ENCODE measurements at regions not wholly inside any gene's neighbourhood (a gene's known extent, or its start where the extent isn't known, plus 50 kb on each side); places are given as distances from the start of the nearest gene placed in this dataset.
A peak's percentile ranks its signal among the peaks of the same experiment; 100 is the strongest.

DNA sequence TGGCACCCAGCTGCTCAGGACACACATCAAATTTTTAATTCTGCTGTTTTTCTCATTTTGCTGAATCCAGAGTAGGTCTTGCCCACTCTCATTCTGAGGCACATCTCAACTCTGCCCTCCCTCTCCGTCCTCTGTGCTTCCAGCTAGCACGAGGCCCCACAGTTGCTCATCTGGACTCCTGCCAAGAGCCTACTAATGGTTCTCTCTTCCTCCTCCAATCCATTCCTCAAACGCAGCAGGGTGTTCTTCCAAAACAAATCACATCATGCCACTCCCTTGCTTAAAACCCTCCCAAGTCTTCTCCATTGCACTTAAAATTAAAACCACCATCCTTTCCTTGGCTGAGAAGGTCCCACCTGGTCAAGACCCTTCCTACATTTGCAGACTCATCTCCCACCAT lies 49.8 kb upstream of the SCAF4 start:
- TF ChIP-seq, protein P1, sequence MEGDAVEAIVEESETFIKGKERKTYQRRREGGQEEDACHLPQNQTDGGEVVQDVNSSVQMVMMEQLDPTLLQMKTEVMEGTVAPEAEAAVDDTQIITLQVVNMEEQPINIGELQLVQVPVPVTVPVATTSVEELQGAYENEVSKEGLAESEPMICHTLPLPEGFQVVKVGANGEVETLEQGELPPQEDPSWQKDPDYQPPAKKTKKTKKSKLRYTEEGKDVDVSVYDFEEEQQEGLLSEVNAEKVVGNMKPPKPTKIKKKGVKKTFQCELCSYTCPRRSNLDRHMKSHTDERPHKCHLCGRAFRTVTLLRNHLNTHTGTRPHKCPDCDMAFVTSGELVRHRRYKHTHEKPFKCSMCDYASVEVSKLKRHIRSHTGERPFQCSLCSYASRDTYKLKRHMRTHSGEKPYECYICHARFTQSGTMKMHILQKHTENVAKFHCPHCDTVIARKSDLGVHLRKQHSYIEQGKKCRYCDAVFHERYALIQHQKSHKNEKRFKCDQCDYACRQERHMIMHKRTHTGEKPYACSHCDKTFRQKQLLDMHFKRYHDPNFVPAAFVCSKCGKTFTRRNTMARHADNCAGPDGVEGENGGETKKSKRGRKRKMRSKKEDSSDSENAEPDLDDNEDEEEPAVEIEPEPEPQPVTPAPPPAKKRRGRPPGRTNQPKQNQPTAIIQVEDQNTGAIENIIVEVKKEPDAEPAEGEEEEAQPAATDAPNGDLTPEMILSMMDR (conservative IDR thresholded peaks at IDR 0.05; ENCODE audit: control insufficient read depth, insufficient read depth, low read depth, low read length) = no peak
- H3K4me3 ChIP-seq (ENCODE audit: control insufficient read depth, low read depth, low read length) = no peak overlapping the region
- peak; percentile 83 for DNase-seq (ENCODE audit: low read depth)

Data from fibroblast of mammary gland (primary cell).